ENCODE measurements at regions not wholly inside any gene's neighbourhood (a gene's known extent, or its start where the extent isn't known, plus 50 kb on each side); places are given as distances from the start of the nearest gene placed in this dataset.

DNA sequence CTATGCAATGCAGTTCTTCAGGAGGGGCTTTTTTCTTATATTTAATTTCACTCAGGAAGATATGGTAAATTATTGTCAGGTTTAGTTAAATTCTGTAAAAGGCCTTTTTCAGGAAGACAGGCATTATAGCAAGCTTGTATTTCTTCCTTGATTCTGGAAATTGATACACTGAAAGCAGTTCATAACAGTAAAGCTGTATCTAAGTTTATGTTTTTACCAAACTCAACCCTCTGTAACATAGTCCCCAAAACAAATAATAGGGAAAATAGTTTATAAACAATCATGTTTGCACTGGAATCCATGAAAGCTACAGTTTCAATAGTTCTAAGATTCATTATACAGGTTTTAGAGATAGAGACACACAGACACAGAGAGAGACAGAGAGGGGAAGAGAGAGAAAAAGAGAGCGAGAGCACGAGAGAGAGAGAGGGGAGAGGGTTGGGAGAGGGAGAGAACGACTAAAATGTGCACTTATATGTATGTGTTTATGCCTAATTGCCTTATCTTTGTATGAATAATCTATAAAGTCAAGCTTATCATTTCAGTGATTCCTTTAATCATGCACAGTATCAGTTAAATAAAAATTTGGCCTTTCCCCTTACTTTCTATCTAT, 454.4 kb downstream of the RFPL4B start:
- H3K27ac ChIP-seq: no peak overlapping the region
- TF ChIP-seq CTCF (conservative IDR thresholded peaks at IDR 0.05): no peak

DNA sequence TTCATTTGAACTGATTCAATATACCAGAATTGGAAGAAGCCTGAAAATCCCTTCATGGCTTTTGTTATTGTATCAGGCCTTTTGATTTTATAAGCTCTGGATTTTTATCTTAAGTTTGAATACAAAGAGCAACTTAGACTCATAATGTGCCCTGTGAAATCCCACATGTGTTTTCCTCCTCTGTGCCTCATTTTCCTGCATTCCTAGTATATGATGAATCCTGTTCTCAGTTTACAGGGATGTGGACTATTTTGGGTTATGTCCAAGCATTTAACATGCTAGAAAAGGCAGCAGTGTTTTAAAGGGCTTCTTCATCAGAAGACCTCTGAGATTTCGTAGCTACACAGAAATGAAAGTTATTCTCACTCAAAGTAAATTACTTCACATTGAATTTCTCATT, 455.0 kb downstream of the RFPL4B start:
- H3K27ac ChIP-seq: no peak overlapping the region
- no peak for TF ChIP-seq CTCF (conservative IDR thresholded peaks at IDR 0.05)

DNA sequence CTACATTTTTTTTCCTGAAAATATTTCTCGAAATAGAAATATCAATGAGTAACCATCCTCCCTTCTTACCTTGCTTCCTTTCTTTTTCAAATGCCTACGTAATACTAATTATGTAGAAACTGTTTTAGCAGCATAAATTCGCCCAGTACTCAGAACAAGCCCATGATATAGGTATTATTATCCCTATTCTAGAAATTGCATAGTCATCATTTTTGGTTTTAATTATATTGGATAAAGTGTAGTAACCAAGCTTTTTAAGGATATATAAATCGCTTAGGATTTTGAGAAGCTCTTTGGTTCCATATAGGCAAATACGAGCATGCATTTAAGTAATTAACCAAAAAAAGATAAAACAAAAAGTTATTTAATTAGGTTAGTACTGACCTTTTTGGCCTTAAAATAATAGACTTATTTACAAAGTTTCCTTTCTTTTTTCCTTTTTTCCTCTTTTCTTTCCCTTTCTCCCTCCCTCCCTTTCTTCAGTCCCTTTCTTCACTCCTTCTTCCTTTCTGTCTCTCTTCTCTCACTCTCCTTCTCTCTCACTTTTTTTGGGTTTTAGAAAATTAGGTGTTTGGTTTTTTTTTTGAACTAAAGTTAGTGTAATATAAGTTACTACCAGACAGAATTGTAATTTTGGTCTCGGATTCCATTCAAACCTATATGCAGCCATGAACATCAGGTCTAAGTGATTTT, 457.7 kb downstream of the RFPL4B start:
- TF ChIP-seq CTCF (conservative IDR thresholded peaks at IDR 0.05): no peak
- no peak overlapping the region for H3K27ac ChIP-seq

DNA sequence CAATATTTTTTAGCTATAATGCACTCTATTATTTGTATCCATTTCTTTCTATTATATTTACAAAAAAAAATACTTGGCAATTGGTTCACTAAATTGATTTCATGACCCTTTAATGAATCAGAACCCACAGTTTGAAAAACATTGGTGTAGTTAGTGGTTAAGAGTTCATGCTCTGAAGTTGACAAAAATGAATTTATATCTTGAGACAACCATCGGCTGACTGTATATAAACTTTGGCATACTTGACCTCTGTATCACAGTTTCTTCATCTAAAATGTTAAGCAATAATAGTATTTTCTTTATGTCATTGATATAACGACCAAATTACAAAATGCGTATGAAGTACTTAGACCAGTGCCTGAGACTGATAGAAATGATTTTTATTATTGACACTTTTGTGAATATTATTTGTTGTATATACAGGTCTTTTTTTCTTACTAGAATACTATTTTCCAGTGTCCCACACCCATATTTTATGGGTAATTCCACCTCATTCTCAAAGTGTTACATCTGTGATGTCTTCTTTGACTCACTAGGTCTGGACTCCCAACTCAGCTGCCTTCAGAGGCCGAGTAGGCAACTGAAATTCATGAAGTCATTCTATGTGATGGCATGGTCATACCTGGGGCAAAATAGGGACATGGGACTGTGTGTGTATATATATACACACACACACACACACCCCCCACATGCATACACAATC, 459.2 kb downstream of the RFPL4B start:
- H3K27ac ChIP-seq: no peak overlapping the region
- no peak for TF ChIP-seq CTCF (conservative IDR thresholded peaks at IDR 0.05)

DNA sequence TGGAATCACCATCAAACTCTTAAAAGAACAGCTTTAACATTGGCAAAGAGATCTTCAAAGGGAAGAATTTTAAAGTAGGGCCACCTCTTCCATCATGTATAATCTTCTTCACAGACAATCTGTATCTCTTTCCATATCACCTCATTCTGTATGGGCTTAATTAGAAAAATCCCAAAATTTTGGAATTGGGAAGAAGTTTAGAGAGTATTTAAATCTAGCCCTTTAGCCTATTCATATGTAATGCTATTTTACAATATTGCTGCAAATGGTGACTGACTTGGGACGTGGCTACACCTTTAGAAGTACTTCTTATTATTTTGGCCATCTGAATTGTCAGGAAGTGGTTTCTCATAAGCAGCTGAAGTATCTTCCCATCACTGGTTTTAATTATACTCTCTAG, 474.3 kb downstream of the RFPL4B start:
- H3K27ac ChIP-seq: no peak overlapping the region
- TF ChIP-seq CTCF (conservative IDR thresholded peaks at IDR 0.05): no peak

GRCh38 chr6:112822769-112823168, 475.6 kb downstream of the RFPL4B start:
- H3K27ac ChIP-seq: no peak overlapping the region
- no peak for TF ChIP-seq CTCF (conservative IDR thresholded peaks at IDR 0.05)

- TF ChIP-seq CTCF (conservative IDR thresholded peaks at IDR 0.05): no peak
- H3K27ac ChIP-seq: no peak overlapping the region
Observed at GRCh38 chr6:112827793-112828192, 480.7 kb downstream of the RFPL4B start.
